Activated T-helper 1 cell treated with anti-CD3 and anti-CD28 coated beads, Interleukin-12 subunit alpha, Interleukin-12 subunit beta, Interleukin-2, Interleukin-4 antibody, amounts not matched to agents 30 ng/mL and 10 ng/mL and 1 ng/mL, durations not matched to agents 14 hours and 24 hours and 36 hours (primary cell): ENCODE measurements at regions not wholly inside any gene's neighbourhood (a gene's known extent, or its start where the extent isn't known, plus 50 kb on each side); places are given as distances from the start of the nearest gene placed in this dataset.

Source experiments
- DNase-seq: peaks from one replicate; pipeline ENCODE4 v3.0.0; 2021; ENCODE audit warnings: low spot score
- H3K27ac Mint-ChIP-seq: one replicate; pipeline ENCODE4 v1.8.0; 2021; ENCODE audit warnings: mild to moderate bottlenecking, mixed read lengths
- H3K27me3 Mint-ChIP-seq: one replicate; pipeline ENCODE4 v1.8.0; 2022; ENCODE audit warnings: mild to moderate bottlenecking, moderate library complexity, mixed read lengths; ENCODE audit not compliant: insufficient read depth
- H3K36me3 Mint-ChIP-seq: one replicate; pipeline ENCODE4 v1.8.0; 2021; ENCODE audit warnings: low read depth, mixed read lengths
- H3K4me1 Mint-ChIP-seq: one replicate; pipeline ENCODE4 v1.8.0; 2021; ENCODE audit warnings: low read depth, mixed read lengths
- H3K4me3 Mint-ChIP-seq: one replicate; pipeline ENCODE4 v1.8.0; 2021; ENCODE audit warnings: mild to moderate bottlenecking, moderate library complexity, mixed read lengths
- H3K9me3 Mint-ChIP-seq: one replicate; pipeline ENCODE4 v1.8.0; 2021; ENCODE audit warnings: mixed read lengths
- intact Hi-C: fragments of 100-400 bp; cut with micrococcal nuclease; formaldehyde crosslinking; loops from one replicate; pipeline ENCODE4 v1.15.1; 2024

DNA sequence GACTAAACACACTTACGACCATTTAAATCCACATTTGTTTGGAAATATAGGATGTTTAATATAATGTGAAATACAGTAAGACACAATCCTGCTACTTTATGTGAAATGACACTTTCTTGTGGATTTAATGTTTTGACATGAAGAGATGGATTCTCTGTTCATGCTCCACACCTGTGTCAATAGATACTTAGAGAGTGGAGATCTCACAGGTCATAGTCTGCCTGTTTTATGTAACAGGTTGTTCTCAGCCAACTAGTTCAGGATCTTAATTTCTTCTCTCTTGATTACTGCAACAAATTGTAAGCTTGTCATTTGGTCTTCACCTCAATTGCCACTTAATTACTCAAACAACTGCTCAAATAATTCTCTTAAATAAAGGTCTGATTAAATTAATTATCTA, 1621.2 kb downstream of the PCDH7 start:
- H3K27ac Mint-ChIP-seq, result no peak overlapping the region
- no peaks in the 10 kb centered on the region for H3K4me1 Mint-ChIP-seq
- H3K27me3 Mint-ChIP-seq, result no peaks in the 10 kb centered on the region
- no peak for DNase-seq
- H3K4me3 Mint-ChIP-seq, result no peak overlapping the region
- intact Hi-C loops, result no loop called here
- H3K36me3 Mint-ChIP-seq, result no peaks in the 10 kb centered on the region
- H3K9me3 Mint-ChIP-seq, result peaks cover 20% of the 10 kb centered on the region

DNA sequence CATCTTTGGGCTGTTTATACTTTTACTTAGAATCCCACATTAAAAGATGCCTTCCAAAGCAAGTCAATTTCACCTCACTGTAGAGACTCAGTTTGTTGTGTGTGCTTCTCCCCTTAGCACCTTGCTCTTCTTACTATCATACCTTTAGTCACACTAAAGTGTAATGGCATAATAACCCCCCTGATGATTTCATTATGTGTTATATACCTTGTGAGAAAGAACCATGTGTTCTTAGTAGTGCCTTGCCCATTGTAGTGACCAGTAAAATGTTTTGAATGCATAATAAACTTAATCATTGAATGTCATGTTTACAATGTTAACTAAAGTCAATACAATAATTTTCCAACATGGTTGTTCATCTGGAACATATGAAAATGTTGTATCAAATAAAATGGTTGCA, 1621.9 kb downstream of the PCDH7 start:
- no peaks in the 10 kb centered on the region for H3K36me3 Mint-ChIP-seq
- H3K9me3 Mint-ChIP-seq, result peaks cover 23% of the 10 kb centered on the region

DNA sequence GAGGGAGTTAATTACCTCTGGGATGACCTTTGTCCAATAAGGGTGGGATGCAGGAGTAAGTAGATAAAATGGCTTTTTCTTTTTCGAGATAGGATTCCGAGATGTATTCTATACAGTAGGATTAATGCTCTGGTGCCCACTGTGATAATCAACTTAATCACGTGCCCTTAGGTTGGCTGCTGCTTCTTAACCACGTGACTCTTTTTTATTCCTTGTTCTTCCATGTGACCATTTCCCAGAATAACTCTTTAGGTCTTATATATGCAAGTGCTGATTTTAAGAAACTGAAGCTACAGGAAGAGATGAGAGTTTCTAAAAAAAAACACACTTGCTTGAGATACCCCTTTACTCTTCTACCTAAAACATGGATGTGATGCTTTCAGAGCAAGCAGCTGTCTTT, 1628.9 kb downstream of the PCDH7 start:
- Mint-ChIP-seq H3K4me1 (no peaks in the 10 kb centered on the region), H3K4me3 (no peak overlapping the region), H3K27me3 (no peaks in the 10 kb centered on the region), H3K9me3 (peaks cover 3% of the 10 kb centered on the region), H3K36me3 (no peaks in the 10 kb centered on the region), H3K27ac (no peak overlapping the region)
- DNase-seq, result no peak
- intact Hi-C loops, result no loop called here

More for the DNA sequence above, 1621.9 kb downstream of the PCDH7 start:
- H3K27ac Mint-ChIP-seq, result no peak overlapping the region
- no peaks in the 10 kb centered on the region for H3K27me3 Mint-ChIP-seq
- no peaks in the 10 kb centered on the region for H3K4me1 Mint-ChIP-seq
- intact Hi-C loops, result no loop called here
- H3K4me3 Mint-ChIP-seq, result no peak overlapping the region
- no peak for DNase-seq

DNA sequence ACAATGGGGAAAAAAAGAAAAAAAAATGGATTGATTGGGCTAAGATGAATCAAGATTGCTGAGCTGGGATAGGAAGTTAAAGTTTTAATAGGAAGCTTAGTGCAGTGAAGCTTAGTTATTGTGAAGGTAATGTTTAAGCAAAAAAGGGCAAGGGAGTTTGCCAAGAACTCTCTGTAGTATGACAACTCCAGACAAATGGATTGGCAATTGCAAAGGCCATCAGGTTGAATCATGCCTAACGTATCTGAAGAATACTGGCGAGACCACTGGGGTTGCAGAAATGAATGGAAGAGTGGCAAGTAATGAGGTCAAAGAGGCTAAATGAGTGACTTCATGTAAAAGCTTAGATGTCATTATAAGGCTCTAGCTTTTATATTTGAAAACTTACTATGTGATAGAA, 1654.0 kb downstream of the PCDH7 start:
- Mint-ChIP-seq H3K36me3 (no peaks in the 10 kb centered on the region), H3K4me1 (no peaks in the 10 kb centered on the region), H3K4me3 (no peak overlapping the region), H3K27ac (no peak overlapping the region), H3K9me3 (peaks cover 11% of the 10 kb centered on the region), H3K27me3 (no peaks in the 10 kb centered on the region)
- no peak for DNase-seq
- intact Hi-C loops, result no loop called here

DNA sequence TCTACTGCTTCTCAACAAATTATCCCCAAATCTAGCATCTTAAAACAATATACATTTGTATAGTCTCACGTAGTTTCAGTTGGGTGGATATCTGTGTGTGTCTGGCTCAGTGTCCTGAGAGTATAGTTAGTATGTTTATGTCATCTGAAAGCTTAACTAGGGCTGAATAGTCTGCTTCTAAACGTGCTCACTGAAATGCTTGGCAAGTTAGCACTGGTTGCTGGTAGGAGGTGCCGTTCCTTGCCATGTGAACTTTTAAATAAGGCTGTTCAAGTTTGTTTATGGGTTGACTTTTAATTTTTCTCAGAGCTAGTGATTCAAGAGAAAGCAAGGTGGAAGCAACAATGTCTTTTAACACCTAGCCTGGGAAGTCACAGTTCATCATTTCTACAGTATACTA, 1673.6 kb downstream of the PCDH7 start:
- Mint-ChIP-seq H3K27me3 (no peaks in the 10 kb centered on the region), H3K27ac (no peak overlapping the region), H3K4me1 (no peaks in the 10 kb centered on the region), H3K36me3 (no peaks in the 10 kb centered on the region), H3K4me3 (no peak overlapping the region), H3K9me3 (peaks cover 7% of the 10 kb centered on the region)
- intact Hi-C loops, result no loop called here
- DNase-seq, result no peak

DNA sequence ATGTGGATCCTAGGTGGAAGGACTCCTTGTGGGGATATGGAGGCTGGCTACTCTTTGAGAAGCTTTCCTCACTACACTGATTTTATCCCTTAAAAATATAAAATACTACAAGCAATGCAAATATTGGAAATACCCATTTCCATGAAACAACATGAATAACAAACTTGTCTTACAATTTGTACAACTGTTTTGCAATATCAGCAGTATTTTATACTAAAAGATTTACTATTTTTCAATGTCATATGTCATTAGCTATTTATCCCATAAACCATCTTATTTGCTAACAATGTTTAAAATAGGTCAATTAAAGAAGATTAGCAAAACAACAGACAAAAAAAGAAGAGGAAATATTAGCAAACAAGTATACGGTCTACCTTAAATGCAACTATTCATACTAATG, 1674.1 kb downstream of the PCDH7 start:
- H3K4me3 Mint-ChIP-seq, result no peak overlapping the region
- H3K9me3 Mint-ChIP-seq, result peaks cover 7% of the 10 kb centered on the region
- intact Hi-C loops, result no loop called here
- DNase-seq, result no peak
- H3K4me1 Mint-ChIP-seq, result no peaks in the 10 kb centered on the region
- no peaks in the 10 kb centered on the region for H3K36me3 Mint-ChIP-seq
- no peak overlapping the region for H3K27ac Mint-ChIP-seq
- no peaks in the 10 kb centered on the region for H3K27me3 Mint-ChIP-seq

DNA sequence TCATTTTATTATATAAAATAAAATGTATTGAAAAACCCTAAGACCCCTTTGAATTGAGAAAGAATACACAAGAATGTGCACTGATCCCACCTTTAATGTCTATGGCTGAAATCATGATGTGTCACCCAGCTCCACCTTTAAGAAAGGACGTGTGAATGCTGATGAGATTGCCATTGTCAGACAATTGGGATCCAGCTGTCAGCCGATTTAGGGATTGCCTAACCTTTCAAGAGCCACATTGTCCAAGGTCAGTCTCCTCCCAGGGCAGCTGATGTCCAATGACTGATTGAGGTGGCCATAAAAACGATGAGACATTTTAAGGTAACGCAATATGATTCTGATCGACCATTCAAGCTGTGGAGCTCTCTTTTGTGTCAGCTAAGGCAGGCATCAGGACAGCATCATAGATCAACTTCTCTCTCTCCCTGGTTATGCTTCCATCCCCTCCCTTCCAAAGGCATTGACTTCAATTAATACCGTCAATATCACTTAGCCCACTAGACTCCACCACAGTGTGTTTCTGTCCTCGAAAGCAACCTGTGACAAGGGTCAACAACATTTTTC, 1676.4 kb downstream of the PCDH7 start:
- Mint-ChIP-seq H3K27me3 (no peaks in the 10 kb centered on the region), H3K27ac (no peak overlapping the region), H3K4me1 (no peaks in the 10 kb centered on the region), H3K4me3 (no peak overlapping the region), H3K36me3 (no peaks in the 10 kb centered on the region), H3K9me3 (peaks cover 13% of the 10 kb centered on the region)
- intact Hi-C loops, result no loop called here
- DNase-seq, result no peak

DNA sequence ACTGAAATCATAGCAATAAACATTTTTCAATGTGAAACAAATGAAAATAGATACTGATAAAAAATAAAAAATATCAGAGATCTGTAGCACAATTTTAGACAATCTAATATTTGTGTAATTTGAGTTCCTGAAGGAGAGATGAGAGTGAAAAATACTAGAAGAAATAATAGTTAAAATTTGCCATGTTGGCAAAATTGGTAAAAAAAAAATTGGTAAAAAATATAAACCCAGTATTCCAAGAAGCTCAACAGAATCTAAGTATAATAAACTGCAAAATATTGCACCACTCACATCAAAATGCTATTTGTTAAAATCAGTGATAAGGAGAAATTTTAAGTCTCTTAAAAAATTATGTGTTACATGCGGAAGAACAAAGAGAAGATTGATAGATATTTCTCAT, 1680.7 kb downstream of the PCDH7 start:
- Mint-ChIP-seq H3K4me3 (no peak overlapping the region), H3K36me3 (no peaks in the 10 kb centered on the region), H3K27me3 (no peaks in the 10 kb centered on the region), H3K9me3 (peaks cover 5% of the 10 kb centered on the region), H3K4me1 (no peaks in the 10 kb centered on the region), H3K27ac (no peak overlapping the region)
- no peak for DNase-seq
- intact Hi-C loops, result no loop called here

DNA sequence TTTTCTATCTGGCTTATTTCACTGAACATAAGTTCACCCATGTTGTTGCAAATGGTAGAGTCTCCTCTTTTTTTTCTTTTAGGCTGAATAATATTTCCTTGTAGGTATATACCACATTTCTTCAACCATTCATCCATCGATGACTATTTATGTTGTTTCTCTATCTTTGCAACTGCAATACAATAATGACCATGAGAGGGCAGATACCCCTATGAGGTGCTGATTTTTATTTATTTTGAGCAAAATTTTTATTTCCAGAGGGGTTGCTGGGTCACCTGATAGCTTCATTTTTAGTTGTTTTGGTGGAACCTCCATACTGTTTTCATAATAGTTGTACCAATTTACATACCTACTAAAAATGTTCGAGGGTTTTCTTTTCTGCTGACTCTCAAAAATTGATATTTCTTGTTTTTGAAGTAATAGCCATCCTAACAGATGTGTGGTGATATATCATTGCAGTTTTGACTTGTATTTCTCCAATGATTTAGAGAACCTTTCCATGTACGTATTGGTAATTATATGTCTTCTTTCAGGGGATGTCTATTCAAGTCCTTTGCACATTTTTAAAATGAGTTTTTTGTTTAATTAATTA, 1697.0 kb downstream of the PCDH7 start:
- Mint-ChIP-seq H3K27me3 (no peaks in the 10 kb centered on the region), H3K4me1 (no peaks in the 10 kb centered on the region), H3K27ac (no peak overlapping the region), H3K4me3 (no peak overlapping the region), H3K36me3 (no peaks in the 10 kb centered on the region), H3K9me3 (peaks cover 19% of the 10 kb centered on the region)
- intact Hi-C loops, result no loop called here
- no peak for DNase-seq

DNA sequence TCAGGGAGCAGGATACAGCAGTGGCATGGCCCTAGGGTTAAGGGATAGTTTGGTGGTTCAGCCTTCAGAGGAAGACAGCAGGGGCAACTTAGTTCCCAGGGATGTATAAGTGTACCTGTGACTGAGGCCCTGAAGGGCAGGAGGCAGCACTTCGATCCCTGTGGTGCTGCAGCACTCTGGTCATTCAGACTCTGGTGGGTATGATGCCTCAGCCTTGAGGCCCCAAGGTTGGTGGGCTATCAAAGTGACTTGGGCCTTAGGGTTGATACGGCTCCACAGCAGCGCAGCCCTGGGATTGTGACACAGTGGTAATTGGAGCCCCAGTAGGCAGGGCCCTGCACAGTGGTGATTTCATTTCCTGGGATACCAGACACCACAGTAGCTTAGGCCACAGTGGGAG, 1703.1 kb downstream of the PCDH7 start:
- no peaks in the 10 kb centered on the region for H3K4me1 Mint-ChIP-seq
- intact Hi-C loops, result no loop called here
- H3K4me3 Mint-ChIP-seq, result no peak overlapping the region
- no peaks in the 10 kb centered on the region for H3K27me3 Mint-ChIP-seq
- DNase-seq, result no peak
- H3K9me3 Mint-ChIP-seq, result peaks cover 33% of the 10 kb centered on the region
- H3K27ac Mint-ChIP-seq, result no peak overlapping the region
- no peaks in the 10 kb centered on the region for H3K36me3 Mint-ChIP-seq

DNA sequence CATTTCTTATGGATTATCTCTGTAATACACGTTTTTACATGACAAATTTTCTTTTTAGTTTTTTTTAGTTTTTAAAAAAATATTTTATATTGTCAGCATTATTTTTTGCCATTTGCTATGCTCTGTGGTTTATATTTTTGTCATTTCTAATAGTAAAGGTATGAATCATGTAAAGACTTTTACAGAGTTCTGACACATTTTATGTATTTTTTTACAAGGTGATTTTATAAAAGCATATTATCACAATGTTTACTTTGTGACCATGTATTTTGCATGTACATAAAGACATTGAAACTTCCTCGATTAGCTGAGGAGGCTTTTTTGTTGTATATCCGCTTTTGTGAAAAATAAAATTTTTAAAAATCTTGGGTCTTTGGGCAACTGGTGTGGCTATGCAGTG, 1705.1 kb downstream of the PCDH7 start:
- H3K27ac Mint-ChIP-seq, result no peak overlapping the region
- H3K4me3 Mint-ChIP-seq, result no peak overlapping the region
- peaks cover 34% of the 10 kb centered on the region for H3K9me3 Mint-ChIP-seq
- intact Hi-C loops, result no loop called here
- no peaks in the 10 kb centered on the region for H3K4me1 Mint-ChIP-seq
- DNase-seq, result no peak
- H3K27me3 Mint-ChIP-seq, result no peaks in the 10 kb centered on the region
- no peaks in the 10 kb centered on the region for H3K36me3 Mint-ChIP-seq

DNA sequence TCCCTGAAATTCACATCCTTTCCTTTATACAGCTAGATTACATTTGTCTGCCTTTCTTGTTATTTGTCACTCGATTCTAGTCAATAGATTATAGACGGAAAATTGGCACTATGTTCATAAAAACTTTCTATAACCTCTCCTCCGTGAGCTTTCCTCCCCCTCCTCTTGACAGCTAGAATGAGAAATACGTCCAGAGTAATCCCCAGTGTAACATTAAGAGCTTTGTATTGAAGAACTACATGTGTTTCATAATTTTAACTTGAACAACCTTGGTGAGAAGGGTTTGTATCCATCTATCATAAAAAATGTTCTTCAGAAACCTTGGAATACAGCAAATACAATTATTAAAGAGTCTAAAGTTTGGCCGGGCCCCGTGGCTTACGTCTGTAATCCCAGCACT, 1707.4 kb downstream of the PCDH7 start:
- no peak for DNase-seq
- intact Hi-C loops, result no loop called here
- Mint-ChIP-seq H3K27ac (no peak overlapping the region), H3K36me3 (no peaks in the 10 kb centered on the region), H3K4me3 (no peak overlapping the region), H3K4me1 (no peaks in the 10 kb centered on the region), H3K27me3 (no peaks in the 10 kb centered on the region), H3K9me3 (peaks cover 27% of the 10 kb centered on the region)

DNA sequence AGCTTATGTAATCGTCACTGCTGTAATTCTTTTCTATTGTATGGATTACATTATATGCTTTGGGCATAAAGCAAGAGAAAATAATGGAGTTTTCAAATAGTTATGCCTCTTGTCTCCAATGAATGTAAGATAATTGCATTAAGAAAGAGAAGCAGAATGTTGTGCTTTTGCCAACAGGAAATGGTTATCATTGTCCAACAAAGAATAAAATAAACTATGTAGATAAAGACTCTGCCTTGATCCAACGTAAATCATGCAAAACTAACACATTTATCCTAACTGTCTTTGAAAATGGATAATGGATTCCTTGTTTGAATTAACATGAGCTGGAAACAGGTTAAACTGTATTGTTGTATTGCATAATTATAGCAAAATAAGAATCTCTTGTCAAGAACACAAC, 1709.0 kb downstream of the PCDH7 start:
- H3K4me1 Mint-ChIP-seq, result no peaks in the 10 kb centered on the region
- H3K27ac Mint-ChIP-seq, result no peak overlapping the region
- no peak for DNase-seq
- no peaks in the 10 kb centered on the region for H3K36me3 Mint-ChIP-seq
- intact Hi-C loops, result no loop called here
- H3K9me3 Mint-ChIP-seq, result peaks cover 22% of the 10 kb centered on the region
- H3K4me3 Mint-ChIP-seq, result no peak overlapping the region
- H3K27me3 Mint-ChIP-seq, result no peaks in the 10 kb centered on the region

DNA sequence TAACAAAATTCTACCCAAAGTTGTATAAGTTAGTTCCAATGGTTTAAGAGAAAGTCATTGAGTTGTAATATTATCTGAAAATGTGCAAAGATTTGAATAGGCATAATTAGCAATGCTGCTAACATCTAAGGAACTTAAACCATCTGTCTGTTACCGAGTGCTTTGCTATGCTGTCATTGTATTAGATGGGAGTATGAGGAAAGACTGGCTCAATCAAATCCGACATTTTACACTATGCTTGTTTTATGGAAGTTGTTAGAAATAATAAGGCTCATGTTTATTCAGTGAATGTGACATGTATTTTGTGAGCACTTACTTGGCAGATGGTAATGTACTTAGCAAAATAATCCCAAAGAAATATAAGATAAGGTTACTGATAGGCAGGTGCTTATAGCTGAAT, 1715.1 kb downstream of the PCDH7 start:
- Mint-ChIP-seq H3K4me1 (no peaks in the 10 kb centered on the region), H3K4me3 (no peak overlapping the region), H3K27ac (no peak overlapping the region), H3K36me3 (no peaks in the 10 kb centered on the region), H3K27me3 (no peaks in the 10 kb centered on the region), H3K9me3 (peaks cover 18% of the 10 kb centered on the region)
- intact Hi-C loops, result no loop called here
- DNase-seq, result no peak
